ENCODE measurements at regions not wholly inside any gene's neighbourhood (a gene's known extent, or its start where the extent isn't known, plus 50 kb on each side); places are given as distances from the start of the nearest gene placed in this dataset.

DNA sequence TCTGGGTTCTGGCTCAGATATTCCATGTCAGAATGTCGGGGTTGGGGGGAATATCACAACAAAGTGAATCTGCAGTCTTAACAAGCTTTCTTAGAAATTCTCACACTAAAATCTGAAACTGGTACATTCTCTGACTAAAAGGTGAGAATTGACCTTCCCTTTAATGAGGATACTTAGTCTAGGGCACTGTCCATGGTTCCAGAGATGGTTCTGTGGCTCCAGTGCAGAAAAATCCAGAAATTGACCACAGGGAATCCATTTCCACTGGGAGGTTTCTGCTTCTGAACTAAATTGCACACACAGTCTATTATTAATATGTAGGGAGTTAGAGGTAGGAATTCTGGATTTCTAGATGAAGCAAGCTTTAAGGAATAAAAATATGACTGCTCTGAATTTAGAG is 171.6 kb upstream of the OBI1 start:
- DNase-seq (ENCODE audit: low read depth, low spot score), result no peak
- no peak overlapping the region for H3K4me3 ChIP-seq (ENCODE audit: low read length)

GRCh38 chr13:78829821-78830220 is 170.9 kb upstream of the OBI1 start:
- H3K4me3 ChIP-seq (ENCODE audit: low read length), result no peak overlapping the region
- no peak for DNase-seq (ENCODE audit: low read depth, low spot score)

DNA sequence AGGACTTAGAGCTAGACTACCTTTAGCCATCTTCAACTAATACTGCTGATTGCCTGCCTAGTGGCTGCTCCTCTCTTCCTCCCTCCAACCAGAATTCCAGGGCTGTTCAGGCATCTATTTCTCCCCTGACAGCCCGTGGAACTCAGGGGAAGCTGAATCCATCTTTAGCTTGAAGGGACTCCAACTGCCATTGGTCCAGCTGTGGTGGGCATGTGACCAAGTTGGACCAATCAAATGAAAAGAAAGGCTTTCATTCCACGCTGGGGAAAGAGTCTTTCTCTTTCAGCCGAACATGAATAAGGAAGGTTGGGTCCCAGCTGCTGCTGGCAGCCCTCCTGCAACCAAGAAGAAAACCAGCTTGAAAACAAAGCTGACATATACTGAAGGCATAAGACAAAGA is 168.5 kb upstream of the OBI1 start:
- DNase-seq (ENCODE audit: low read depth, low spot score), result no peak
- no peak overlapping the region for H3K4me3 ChIP-seq (ENCODE audit: low read length)

- no peak overlapping the region for H3K4me3 ChIP-seq (ENCODE audit: low read length)
Measured at GRCh38 chr13:78826936-78827335, 168.0 kb upstream of the OBI1 start.

DNA sequence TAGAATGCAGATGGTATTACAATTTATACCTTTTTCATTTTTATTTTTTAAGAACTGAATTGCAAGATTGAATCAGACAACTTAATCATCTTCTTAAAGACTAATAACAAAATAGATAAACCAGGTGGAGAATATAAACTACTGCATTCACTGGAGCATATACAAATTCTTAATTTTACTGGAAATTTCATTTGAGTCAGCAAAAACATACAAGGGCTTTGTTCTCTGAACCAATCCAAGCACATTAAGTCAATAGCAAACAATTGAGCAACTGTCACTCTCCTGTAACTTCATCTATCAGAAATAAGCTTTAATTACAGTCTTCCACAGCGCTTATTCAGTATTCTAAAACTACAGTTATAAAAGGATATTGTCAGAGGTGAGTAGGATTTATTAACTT is 167.4 kb upstream of the OBI1 start:
- no peak overlapping the region for H3K4me3 ChIP-seq (ENCODE audit: low read length)
- no peak for DNase-seq (ENCODE audit: low read depth, low spot score)

More at GRCh38 chr13:78826936-78827335, 168.0 kb upstream of the OBI1 start:
- DNase-seq (ENCODE audit: low read depth, low spot score), result no peak

DNA sequence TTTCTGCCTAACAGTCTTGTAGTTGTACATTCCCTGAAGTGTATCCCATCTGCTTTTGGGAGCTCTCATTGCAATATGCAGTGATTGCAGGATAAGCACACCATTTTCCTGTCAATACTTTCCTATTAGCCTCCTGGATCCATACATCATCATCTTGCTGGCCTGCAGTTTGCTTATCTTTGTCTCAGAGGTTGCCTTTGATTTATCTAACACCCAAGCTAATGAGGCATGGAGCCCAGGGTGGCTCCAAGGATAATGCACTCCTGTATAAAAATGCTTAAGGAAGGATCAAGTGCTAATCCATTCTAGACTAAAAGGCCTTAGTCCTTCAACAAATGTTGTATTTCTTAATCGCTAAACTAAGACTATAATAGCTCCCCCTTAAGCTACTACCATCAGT is 161.6 kb upstream of the OBI1 start:
- no peak for DNase-seq (ENCODE audit: low read depth, low spot score)

DNA sequence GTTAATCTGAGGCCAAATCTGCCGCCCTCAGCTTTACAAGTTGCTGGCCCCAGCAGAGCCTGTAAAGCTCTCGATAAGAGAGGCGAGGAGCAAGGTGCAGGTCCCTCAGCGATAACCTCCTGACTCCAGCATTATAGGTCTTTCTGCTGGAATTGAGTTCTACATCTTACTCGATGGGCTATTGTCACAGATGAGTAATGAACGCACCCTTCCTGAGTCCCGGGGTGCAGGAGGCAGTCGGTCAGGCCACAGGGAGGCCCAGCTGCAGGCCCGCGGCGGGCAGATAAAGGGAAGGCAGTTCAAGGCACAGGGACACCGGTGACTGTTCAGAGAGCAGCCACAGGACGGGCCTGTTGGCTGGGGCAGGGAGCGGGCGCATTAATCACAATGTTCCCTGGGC is 157.6 kb upstream of the OBI1 start:
- DNase-seq (ENCODE audit: low read depth, low spot score), result no peak
- H3K4me3 ChIP-seq (ENCODE audit: low read length), result no peak overlapping the region

More for the DNA sequence above, 161.6 kb upstream of the OBI1 start:
- H3K4me3 ChIP-seq (ENCODE audit: low read length), result no peak overlapping the region

GRCh38 chr13:78816154-78816553 is 157.2 kb upstream of the OBI1 start:
- H3K4me3 ChIP-seq (ENCODE audit: low read length), result no peak overlapping the region
- DNase-seq (ENCODE audit: low read depth, low spot score), result no peak

DNA sequence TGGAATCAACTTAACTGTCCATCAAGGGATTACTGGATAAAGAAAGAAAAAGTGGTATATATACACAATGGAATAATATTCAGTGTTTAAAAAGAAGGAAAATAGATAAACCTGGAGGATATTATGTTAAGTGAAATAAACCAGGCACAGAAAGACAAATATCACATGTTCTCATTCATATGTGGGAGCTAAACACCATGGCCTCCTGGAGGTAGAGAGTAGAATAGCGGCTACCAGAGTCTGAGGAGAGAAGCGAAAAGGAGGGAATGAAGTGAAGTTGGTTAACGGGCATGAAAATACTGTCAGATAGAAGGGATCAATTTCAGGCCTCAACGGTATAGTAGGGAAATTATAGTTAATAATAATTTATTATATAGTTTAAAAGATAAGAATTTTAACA is 147.5 kb upstream of the OBI1 start:
- H3K4me3 ChIP-seq (ENCODE audit: low read length), result no peak overlapping the region
- DNase-seq (ENCODE audit: low read depth, low spot score), result peak; percentile 4

- DNase-seq (ENCODE audit: low read depth, low spot score), result no peak
- no peak overlapping the region for H3K4me3 ChIP-seq (ENCODE audit: low read length)
Measured at GRCh38 chr13:78802912-78803311, 144.0 kb upstream of the OBI1 start.

- no peak for DNase-seq (ENCODE audit: low read depth, low spot score)
Measured at GRCh38 chr13:78787190-78787589, 128.2 kb upstream of the OBI1 start.

DNA sequence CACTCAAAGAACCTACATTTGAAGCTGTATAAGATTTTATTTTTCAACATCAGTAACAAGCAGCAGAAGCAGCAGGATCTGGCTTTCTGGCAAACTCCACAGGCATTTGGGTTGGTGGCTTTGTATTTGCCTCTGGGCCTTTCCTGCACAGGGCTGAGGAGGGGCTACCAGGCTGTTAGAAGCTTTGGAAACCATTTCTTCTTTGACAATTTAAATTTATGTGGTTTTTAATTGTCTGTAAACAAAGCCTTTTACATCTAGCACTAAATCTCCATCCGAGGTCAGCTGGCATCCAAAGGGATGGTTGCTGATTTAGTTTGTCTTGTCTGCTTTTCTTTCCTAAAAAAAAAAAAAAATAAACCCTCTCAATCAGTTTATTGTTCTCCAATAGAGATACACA is 127.5 kb upstream of the OBI1 start:
- no peak for DNase-seq (ENCODE audit: low read depth, low spot score)
- H3K4me3 ChIP-seq (ENCODE audit: low read length), result no peak overlapping the region

More at GRCh38 chr13:78787190-78787589, 128.2 kb upstream of the OBI1 start:
- H3K4me3 ChIP-seq (ENCODE audit: low read length), result no peak overlapping the region

GRCh38 chr13:78785764-78786163 is 126.8 kb upstream of the OBI1 start:
- H3K4me3 ChIP-seq (ENCODE audit: low read length), result no peak overlapping the region
- DNase-seq (ENCODE audit: low read depth, low spot score), result no peak

- no peak for DNase-seq (ENCODE audit: low read depth, low spot score)
- H3K4me3 ChIP-seq (ENCODE audit: low read length), result no peak overlapping the region
Measured at GRCh38 chr13:78784014-78784750, 125.2 kb upstream of the OBI1 start.

DNA sequence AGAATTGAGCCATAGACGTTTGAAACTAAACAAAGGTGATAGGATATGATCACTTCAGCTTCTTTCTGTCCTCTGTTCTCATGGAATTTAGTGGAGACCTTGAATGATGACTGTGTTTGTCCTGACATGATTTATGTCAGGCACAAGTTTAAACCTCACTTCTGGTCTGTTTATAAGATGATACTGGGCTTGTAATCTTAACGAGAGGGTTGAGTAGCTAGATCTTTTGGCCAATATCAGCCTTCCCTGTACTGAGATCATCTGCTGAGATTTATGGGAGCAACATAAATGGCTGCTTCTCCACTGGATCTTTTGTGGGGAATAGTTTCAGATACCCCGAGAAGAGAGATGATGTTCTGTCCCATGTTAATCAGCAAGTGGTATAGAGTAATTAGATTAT is 121.8 kb upstream of the OBI1 start:
- no peak overlapping the region for H3K4me3 ChIP-seq (ENCODE audit: low read length)
- no peak for DNase-seq (ENCODE audit: low read depth, low spot score)

DNA sequence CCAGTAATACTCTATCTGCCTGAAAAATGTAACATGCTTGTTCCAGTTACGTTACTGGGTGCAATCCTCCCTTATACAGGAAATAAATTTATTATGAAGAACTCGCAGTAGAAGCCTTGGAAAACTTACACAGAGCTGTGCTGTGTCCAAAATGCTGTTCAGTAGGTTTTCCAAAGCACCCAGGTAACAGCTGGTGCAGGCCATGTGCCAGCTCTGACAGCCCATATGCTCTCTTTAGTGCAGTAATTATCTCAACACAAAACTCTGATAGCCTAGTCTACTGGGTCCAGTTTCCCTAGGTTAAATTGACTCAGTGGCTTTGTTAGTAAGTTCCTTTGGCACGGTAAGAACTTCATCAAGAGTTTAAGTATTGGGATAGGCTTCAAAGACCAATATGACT is 120.7 kb upstream of the OBI1 start:
- no peak for DNase-seq (ENCODE audit: low read depth, low spot score)
- H3K4me3 ChIP-seq (ENCODE audit: low read length), result no peak overlapping the region

DNA sequence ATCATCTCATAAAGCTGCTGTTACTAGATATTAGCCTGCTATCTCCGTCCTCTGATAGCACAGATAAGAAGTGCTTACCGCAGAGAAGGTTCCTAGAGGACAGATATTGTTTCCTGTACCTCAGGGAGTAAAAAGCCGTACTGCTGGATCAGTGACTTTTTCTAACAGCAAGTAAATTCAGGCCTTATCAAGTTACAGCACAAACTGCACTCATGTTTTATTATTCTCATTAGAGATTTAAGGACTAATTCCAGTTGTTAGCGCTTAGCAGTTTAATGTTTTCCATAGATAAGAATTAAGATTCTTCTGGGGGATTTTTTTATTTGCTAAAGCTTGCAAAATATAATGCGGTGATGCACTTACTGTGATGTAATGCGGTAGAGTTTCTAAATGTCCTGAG is 119.0 kb upstream of the OBI1 start:
- DNase-seq (ENCODE audit: low read depth, low spot score), result no peak
- no peak overlapping the region for H3K4me3 ChIP-seq (ENCODE audit: low read length)

- DNase-seq (ENCODE audit: low read depth, low spot score), result no peak
- no peak overlapping the region for H3K4me3 ChIP-seq (ENCODE audit: low read length)
Measured at GRCh38 chr13:78777396-78777795, 118.4 kb upstream of the OBI1 start.

GRCh38 chr13:78772933-78773332 is 114.0 kb upstream of the OBI1 start:
- H3K4me3 ChIP-seq (ENCODE audit: low read length), result no peak overlapping the region
- DNase-seq (ENCODE audit: low read depth, low spot score), result no peak

DNA sequence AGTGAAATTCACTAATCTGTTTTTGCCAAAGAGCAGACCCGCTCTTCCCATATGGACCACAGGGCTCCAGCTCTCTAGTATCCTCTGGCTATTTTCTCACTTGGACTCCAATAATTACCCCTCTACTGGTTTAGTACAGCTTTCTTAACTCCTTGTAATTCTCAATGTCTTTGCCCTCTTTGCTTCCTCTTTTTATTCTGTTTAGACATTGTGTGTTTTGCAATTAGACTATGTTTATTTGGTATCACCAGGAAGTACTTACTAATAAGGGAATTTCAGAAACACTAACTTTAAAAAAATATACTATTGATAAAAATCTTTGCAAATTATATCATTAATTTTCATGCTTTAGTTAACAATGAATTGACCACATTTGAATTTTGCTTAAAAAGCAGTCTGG is 111.6 kb upstream of the OBI1 start:
- no peak overlapping the region for H3K4me3 ChIP-seq (ENCODE audit: low read length)
- DNase-seq (ENCODE audit: low read depth, low spot score), result no peak

GRCh38 chr13:78768950-78769349 is 110.0 kb upstream of the OBI1 start:
- no peak overlapping the region for H3K4me3 ChIP-seq (ENCODE audit: low read length)
- no peak for DNase-seq (ENCODE audit: low read depth, low spot score)

All from Jurkat, Clone E6-1 (cell line).